SIG-M5 (cell line): ENCODE measurements at regions not wholly inside any gene's neighbourhood (a gene's known extent, or its start where the extent isn't known, plus 50 kb on each side); places are given as distances from the start of the nearest gene placed in this dataset.

Source experiments
- DNase-seq: peaks from one replicate; lab custom pipeline; 2025; lab: John Stamatoyannopoulos, UW

DNA sequence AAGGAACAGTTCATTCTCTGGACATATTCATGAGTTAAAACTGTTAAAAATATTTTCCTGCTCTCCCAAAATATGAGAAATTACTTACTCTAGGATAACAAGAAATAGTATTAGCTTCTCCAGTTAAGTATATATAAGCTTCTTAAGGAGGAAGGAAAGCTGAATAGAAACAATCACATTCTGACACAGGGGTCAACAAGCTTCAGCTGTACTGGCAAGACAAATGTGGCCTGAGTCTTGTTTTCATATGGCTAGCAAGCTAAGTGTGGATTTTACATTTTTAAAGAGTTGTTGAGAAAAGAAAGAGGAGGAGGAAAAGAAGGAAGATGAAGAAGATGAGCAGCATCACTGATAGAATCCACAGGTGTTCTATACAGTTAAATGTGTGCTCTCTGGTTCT lies 313.8 kb downstream of the ZPLD1 start:
- no peak for DNase-seq

DNA sequence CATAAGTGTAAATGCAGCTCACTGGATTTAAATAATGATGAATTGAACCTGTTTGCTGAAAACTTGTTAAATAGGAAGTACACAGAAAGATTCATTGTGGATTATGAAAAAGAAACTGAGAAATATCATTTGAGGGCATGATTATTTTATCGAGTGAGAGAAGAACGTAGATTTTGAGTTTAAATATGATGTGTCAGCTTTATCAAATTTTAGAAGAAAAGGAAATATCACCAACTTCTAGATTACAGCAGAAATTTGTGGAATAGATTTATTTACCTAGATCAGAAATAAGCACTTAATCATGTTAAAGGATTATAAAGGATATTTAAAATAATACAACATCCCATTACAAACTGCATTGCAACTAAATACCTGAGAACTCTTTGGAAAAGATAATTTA lies 315.5 kb downstream of the ZPLD1 start:
- no peak for DNase-seq

DNA sequence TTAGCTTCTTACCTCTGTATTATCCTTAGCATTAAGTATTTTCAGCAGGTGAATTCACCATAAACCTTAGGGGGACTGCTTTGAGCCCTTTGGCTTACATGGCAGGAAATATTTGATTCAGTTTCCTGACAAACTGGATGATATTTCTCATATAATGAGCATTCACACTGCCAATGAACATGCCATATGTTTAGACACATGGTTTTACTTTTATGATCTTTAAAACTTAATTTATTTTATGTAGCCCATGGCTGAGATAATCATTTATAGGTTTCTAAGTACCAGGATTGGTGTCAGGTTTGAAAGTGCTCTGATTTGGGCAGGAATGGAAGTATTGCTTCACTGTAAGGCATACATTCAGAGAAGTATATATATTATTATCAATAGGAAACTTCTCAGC lies 319.1 kb downstream of the ZPLD1 start:
- no peak for DNase-seq

DNA sequence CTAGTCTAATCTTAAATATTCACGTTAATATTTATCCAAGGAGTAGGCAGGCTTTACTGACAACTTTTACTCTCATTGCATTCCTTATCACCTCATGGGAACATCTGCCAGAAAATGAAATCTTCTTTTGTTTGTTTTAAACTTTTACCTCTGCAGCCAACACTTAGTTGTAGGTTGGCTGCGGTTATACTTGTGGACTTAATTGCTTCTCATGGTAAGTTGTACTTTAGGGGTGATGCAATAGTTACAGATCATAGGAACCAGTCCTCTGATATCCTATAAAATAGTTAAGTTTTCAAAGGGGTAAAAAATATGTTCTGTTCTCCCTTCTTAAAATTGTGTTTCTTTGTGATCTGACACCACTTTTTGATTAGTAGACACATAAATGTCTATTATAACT lies 321.9 kb downstream of the ZPLD1 start:
- no peak for DNase-seq

DNA sequence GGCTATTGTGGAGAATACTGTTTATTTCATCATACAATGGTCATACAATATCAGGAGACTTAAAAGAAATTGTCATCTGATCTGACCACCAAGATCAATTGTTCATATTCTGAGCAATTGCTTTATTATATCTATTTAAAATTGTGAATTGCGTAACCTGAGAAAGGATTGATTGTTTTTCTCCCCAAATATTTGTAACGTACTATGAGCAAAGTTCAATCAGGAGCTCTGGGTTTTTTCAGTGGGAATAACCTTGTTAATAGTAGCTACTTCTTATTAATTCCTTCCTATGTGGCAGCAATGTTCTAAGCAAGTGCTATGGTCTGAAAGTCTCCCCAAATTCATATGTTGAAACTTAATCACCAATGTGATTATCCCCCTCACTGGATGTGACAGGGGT lies 323.1 kb downstream of the ZPLD1 start:
- DNase-seq = no peak

DNA sequence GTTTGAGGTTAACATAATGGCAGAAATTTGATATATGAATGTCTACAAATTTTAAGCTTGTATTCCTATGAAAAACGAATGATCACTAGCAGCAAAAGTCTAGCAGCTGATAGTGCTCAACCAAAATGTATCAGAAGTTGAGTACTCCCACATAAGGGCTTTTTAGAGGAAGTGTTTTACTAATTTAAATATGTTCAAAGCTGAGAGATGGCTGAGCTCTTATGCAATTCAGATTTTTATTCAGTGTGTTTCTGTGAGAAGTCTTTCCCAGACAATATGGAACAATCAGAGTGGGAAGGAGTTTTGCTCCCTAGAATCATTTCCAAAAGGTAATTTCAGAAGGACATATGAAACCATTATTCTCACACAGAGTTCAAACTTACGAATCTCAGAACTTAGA lies 327.0 kb downstream of the ZPLD1 start:
- no peak for DNase-seq

DNA sequence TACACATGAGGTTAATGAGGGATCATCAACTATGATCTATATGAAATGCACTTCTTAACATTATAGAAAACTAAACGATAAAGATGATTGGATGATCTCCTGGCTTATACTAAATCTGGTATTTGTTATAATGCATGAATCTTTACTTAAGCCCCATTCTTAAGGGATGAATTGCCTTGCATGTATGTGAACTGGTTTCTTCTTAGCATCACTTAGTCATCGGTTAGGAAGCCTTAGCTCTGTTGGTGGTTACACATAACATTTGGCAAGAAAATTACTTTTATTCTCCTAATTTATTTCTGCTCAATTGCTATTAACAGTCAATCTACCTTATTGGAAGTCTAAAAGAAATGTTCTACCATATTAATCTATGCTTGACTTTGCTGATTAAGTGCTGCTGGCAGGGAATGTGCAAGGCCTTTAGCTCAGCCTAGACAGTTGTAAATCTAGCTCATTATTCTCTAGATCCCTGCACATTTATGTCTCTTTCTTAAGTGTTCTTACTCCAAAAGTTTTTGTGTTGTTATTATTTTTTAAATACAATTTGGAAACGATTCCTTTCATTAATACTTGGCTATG lies 356.0 kb downstream of the ZPLD1 start:
- DNase-seq = no peak

DNA sequence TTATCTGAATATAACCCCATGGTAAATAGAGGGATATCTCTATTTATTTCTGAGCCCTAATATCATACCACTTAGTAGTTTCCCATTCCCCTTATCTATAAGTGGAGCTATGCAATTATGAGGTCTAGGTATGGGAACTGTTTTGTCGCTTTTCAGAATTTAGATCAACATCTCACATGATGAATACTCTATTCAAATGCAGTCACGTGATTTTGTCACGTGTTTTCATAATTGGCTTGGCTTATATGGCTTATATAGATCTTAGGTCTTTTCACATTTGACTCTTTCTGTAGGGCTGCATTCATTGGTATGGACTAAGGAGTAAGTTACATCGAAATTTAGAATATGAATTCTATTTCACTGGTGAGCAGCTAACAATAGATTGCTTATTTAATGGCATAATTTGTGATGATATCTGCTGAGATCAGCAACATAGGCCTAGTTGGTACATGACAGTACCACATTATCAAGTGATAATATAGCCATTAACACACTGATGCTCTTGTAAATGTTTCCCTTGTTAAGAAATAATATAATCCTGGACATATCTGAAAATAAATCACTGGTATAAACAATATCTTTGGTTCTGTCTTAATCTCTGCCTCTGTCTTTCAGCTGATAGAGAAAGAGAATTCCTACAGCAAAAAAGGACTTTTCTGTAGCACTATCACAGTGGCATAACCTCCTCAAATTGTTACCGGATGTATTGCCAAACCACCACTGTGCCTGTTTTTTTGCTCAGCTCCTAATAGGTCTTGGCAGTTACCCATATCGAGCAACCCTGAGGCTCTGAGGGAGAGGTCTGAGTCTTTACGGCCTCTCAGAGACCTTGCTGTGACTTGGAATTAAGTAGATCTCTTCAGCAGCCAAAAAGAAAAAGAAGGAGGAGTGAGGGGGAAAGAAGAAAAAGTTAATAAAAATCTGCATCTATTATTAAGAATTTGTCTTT lies 357.1 kb downstream of the ZPLD1 start:
- no peak for DNase-seq

DNA sequence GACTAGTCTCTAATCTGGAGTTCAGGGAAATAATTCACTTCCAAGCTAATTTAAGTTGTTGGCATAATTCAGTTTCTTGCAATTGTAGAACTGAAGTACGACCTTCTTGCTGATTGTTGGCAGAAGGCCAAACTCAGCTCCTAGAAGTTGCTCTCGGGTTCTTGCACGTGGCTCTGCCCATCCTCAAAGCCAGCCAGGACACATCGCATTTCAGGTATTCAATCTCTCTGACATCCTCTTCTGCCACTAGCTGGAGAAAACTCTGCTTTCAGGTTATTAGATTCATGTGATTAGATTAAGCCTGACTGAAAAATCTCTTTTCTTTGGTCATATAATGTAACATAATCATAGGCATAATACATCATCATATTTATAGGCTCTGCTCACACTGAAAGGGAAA lies 362.0 kb downstream of the ZPLD1 start:
- no peak for DNase-seq

DNA sequence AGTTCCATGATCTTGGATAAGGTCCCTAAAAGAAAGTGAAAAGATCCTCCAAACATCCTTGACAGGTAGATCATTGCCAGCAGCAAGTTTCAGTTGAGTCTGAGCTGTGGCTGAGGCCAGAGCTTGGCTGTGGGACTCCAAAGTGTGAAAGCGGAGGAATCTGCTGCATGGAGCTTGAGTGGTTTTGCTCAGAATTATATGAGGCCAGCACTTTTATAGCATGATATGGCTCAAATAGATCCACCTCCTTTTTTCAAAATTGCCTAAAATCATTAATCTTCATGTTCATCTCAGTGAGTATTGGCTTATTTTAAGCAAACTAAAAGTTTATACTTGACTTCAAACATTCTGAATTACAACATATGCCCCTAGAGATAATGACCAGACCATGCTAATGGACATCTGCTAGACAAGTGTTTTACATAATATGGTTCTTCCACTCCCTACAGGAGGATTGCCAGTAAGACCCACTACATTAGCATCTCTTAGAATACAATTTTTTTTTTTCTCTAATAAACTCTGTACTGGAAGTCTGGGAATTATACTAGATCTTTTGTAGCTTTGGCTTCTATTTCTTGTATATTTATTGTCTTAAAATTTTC lies 368.1 kb downstream of the ZPLD1 start:
- DNase-seq = no peak

DNA sequence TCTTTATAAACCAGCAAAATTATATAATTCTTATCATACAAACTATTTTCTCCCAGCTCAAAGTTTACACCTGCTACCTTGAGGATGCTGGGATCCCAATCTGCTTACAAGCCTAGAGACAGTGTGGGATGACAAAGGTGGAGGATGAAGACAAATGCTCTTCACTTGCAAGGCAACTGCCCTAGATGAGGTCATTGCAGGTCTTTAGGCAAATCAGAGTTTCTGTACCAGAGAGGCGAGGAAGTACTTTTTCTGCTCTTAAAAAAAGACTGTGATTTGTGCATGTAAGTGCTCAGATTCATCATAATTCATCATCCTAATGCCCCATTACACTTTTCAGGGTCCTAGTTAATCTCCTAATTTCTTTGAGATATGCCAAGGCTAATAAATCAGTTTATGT lies 376.1 kb downstream of the ZPLD1 start:
- DNase-seq = no peak

DNA sequence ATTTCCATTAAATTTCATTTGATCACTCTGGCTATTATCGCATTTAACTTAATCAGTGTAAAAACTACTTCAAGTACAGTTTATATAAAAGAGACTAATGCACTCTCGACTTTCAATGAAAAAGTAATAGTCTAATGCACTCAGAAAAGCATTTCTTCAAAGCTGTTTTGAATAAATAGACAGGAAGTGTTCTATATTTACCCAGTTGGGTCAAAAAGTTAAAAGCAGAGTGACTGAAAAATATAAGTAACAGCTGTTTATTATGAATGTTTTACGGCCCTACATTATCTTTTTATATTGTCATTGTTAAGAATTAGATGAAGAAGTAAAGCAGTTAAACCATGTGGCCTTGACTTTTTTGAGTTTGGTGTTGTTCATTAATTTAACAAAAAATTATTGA lies 391.8 kb downstream of the ZPLD1 start:
- no peak for DNase-seq

DNA sequence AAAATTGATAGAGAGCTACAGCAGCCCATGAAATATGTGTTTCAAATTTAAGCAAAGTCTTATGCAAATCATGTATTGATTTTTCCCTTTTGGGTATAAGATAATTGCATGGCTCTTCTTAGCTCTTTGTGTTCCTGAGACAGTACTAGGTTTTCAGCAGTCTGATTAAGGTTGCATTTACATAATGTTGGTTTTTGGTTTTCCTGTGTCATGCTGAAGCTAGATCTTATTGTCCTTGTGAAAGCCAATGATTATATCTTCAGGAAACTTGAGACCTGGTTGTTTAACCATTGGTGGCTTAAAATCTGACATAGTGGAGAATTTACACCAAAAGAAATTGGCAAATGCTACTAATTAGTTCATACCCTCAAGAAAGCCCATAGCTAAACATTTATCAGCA lies 392.6 kb downstream of the ZPLD1 start:
- DNase-seq = no peak

DNA sequence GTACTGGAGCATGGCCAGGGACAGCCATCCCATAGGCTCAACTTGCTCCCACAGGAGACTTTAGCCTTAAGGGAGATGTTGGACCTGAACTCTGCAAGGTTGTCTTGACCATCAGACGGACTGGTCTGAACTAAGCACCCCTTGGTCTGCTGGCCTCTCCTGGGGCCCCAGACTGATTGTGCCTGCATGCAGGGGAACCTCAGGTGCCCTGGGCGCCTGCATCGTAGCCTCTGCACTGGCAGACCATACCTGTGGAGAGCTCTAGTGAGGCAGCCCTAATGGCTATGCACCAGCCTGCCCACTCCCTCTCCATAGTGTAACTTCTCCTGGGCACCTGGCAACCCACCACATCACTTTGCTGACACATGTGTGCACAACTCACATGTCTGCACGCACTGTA lies 395.6 kb downstream of the ZPLD1 start:
- DNase-seq = no peak

DNA sequence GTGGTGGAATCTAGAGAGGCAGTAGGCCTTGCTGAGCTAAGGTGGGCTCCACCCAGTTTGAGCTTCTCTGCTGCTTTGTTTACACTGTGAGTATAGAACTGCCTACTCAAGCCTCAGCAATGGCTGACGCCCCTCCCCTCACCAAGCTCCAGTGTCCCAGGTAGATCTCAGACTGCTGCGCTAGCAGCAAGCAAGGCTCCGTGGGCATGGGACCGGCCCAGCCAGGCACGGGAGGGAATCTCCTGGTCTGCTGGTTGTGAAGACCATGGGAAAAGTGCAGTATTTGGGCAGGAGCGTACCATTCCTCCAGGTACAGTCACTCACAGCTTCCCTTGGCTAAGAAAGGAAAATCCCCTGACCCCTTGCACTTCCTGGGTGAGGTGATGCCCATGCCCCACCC lies 407.1 kb downstream of the ZPLD1 start:
- no peak for DNase-seq

DNA sequence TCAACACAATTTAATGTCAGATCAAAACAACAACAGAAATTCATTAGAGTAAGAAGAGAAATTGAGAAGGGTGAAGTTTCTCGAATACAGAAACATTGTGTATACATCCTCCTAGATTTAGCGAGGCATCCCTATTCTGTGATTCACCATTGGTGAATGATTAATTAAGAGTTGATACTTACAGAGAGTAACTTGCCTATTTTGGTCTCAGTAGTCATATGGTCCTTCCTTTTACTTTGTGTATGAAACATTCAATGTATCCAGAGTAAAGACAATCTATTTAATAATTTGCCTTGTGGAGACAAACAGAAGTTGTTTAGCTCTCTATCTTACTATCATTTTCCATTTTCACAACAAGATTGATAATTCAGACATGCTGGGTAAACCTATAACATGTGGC lies 432.0 kb downstream of the ZPLD1 start:
- DNase-seq = no peak

DNA sequence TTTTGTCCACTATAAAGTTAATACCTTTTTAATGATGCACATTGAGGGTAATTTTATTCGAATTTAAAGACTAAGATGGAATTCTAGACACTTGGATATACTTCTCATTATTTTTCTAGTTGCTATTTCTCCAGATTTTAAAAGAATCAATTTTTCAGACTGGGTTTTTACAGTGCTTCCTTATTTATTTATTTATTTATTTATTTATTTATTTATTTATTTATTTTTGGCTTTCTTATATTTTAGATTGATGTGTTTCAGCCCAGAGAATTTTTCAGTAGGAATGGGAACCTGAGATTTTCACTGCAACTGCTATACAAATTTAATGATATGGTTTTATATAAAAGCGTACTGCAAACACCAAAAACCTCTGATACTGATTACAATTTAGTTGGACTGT lies 448.7 kb downstream of the ZPLD1 start:
- DNase-seq = no peak

DNA sequence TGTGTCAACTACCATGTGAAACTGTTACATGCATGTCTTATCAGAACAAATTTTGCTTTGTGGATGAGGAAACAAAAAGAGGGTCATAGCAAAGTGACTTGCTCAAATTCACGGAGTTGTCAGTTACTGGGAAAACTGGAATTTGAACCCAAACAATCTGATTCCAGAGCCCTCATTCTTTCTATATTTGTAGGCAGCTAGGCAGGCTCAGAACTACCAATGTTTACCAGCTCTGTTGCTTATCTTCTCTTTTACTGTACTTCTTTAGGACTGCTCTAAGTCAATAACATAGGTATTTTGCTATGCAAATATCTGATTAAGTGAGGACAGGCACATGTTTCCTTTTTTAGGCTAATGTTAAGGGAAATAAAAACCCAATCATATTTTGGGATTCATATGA lies 450.5 kb downstream of the ZPLD1 start:
- no peak for DNase-seq

DNA sequence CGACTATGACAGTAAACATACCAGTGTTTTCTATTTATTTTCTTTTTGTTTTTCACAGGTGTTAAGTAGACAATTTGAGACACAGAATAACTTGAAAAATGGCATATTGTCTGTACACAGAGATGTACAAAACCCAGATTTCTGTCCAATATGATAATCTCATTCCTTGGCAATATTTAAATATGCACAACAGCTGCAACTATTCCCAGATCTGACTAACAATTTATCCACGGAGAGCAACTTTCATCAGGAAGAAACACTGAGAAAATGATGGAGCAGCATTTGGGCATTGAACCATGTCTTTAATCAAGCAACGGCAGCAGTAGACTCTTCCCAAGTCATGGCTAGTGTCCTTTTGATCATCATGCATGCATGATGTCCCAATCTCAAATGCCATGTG lies 452.6 kb downstream of the ZPLD1 start:
- no peak for DNase-seq

DNA sequence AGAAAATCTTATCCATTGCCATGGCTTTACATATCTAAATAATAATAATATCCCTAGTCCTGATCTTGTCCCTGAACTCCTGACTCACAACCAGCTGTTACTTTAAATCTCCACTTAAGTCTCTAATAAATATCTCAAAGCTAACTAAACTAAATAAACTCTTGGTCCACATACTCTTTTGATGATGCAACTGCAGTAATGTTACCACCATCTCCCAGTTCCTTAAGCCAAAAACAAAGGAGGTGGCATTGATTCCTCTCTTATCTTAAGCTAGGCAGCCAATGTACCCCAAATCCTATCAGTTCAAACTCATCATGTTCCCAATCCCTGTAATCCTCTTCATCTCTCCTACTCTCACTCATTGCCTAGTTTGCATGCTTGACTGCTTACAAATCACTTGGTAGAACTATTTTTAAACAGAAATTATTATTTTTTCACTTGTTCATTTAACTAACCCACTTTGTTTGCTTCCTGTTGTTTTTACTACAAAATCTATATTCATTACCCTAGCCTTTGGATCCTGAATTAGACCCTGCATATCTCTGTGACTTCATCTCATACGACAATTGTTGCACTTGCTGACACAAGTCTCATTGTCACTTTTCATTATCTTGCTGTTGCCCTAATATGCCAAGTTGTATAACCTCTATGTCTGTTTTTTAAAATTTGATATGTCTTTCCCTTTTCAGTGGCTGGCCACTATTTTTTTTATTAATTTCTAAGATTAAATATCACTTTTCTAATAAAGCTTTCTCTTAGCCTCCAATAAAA lies 462.2 kb downstream of the ZPLD1 start:
- DNase-seq = no peak

DNA sequence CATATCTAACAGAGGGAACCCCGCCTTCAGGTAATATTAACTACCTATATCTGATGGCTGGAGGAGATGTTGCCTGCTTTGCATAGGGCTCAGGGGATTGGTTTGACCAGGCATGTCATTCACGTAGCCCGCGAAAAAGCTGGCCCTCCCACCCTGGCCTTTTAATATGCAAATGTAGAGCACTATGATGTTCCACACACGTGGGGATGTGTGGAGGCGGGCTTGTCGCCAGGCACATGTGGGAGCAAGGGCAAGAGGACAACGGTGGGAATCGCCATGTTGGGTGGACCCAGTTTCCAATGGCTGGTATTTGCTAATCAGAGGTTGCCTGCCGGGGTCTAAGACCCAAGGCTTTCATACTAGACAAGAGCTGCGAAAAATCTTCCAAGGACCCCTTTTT lies 469.8 kb downstream of the ZPLD1 start:
- DNase-seq = no peak

DNA sequence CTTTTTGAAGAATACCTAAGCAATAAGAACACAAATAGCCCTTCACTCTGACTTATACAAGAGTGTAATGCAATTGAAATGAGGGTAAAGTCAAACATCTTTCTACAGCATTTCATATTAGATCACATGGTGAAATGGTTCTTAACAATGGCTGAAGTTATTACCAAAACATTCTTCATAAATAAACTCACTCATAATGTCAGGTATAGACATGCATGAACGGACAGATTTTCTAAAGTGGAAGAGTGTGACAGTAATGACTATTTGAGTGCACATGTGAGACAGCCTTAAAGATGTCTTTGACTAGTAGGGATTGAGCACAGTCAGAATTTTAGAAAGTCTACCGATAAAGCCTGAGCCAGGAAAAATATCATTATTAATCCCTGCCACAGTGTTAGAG lies 471.0 kb downstream of the ZPLD1 start:
- DNase-seq = no peak

DNA sequence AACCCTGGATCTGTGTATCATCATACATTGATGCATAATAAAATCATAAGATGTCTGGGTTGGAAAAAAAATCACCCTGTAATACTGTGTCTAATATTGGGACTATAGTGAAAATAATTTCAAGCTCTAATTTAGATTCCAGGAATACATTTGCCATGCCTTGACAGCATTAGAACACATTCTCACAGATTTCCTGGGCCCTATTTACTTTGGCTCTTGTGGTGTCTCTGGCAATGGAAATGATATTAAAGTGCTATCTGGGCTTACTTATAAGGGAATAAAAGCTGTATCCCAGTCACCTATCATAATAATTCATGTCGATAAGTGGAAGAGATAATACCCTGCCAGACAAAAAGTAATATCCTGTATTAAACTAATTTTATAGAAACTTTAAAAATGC lies 472.0 kb downstream of the ZPLD1 start:
- DNase-seq = no peak
